ENCODE measurements at regions not wholly inside any gene's neighbourhood (a gene's known extent, or its start where the extent isn't known, plus 50 kb on each side); places are given as distances from the start of the nearest gene placed in this dataset.

DNA sequence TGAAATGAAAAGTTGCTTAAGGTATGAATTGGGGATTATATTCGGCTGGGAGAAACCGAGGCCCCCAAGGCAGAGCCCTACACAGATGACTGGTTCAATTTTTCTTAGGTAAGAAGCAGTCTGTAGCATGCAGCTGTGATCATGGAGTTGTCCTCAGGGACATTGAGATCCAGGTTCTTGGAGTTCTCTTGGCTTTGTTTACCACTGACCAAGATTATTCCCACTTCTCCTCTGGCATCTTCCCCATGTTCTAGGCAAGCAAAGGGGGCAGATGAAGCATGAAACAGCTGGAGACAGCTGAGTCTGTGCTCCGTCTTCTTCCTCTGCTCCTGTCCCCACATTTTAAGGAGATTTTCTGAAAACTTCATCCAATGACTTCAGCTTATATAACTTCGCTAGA lies 129.5 kb upstream of the BMPER start:
- ATAC-seq (no peak), FAIRE-seq (no peak), DNase-seq (ENCODE audit: extremely low read depth in 1 of 4, low spot score in 3 of 4) (no peak)
- Histone ChIP-seq H3K4me3 (no peak overlapping the region), H3K27me3 (ENCODE audit: control insufficient read depth in 2 of 2, insufficient read depth in 2 of 2, low read length in 2 of 2) (no peaks in the 10 kb centered on the region), H3K4me1 (replicated peaks in 1 of 2; ENCODE audit: control insufficient read depth in 2 of 2, insufficient read depth in 2 of 2, low read length in 2 of 2) (no peaks in the 10 kb centered on the region), H4K20me1 (replicated peaks; ENCODE audit: control insufficient read depth, insufficient read depth, low read length) (no peaks in the 10 kb centered on the region), H3K4me2 (ENCODE audit: insufficient read depth, low read length) (no peak overlapping the region), H3K27ac (ENCODE audit: extremely low read depth, low read depth, low read length) (no peak overlapping the region), H3K9ac (ENCODE audit: insufficient read depth in 1 of 2, low read depth in 2 of 2, low read length in 2 of 2) (no peak overlapping the region), H2AFZ (ENCODE audit: low read depth, low read length) (no peak overlapping the region), H3K36me3 (ENCODE audit: control insufficient read depth, insufficient read depth, low read length) (no peaks in the 10 kb centered on the region), H3K79me2 (ENCODE audit: control insufficient read depth, insufficient read depth, low read length) (no peaks in the 10 kb centered on the region), H3K9me1 (ENCODE audit: control insufficient read depth, insufficient read depth, low read length) (no peaks in the 10 kb centered on the region), H3K9me3 (replicated peaks; ENCODE audit: control insufficient read depth, insufficient read depth, low read depth, low read length) (no peaks in the 10 kb centered on the region)
- ChIA-PET POLR2A (no interaction called here), CTCF (ENCODE audit: low intra/inter-chr PET ratio) (no interaction called here)
- BruUV-seq (replicated peaks) = no TSS peak
- in situ Hi-C loops (cut with MboI) = no loop called here
- 0% methylated on average over 4 of the region's 4 CpGs for WGBS (ENCODE audit: insufficient coverage, low coverage, missing lambda C conversion rate)
- intact Hi-C loops (cut with micrococcal nuclease) = no loop called here
- TF ChIP-seq MCM3 (IDR thresholded peaks at IDR 0.05) (no peak), ZNF133 (CRISPR knock-in tag; IDR thresholded peaks at IDR 0.05) (no peak), NONO (IDR thresholded peaks at IDR 0.05; ENCODE audit: low read depth in 2 of 2, low read length in 1 of 2) (no peak), RBM39 (optimal IDR thresholded peaks at IDR 0.05; ENCODE audit: low read depth, low read length) (no peak), KAT7 (CRISPR knock-in tag; IDR thresholded peaks at IDR 0.05; ENCODE audit: borderline replicate concordance) (no peak), ZBTB40 (IDR thresholded peaks at IDR 0.05) (no peak), ZBTB40 (CRISPR knock-in tag; IDR thresholded peaks at IDR 0.05) (no peak), GTF3C2 (IDR thresholded peaks at IDR 0.05; ENCODE audit: borderline replicate concordance, extremely low read depth, insufficient read length) (no peak), NFATC3 (IDR thresholded peaks at IDR 0.05) (no peak), CBX8 (IDR thresholded peaks at IDR 0.05; ENCODE audit: borderline replicate concordance, extremely low read depth, low read depth, low read length, poor library complexity, severe bottlenecking) (no peak), U2AF1 (optimal IDR thresholded peaks at IDR 0.05; ENCODE audit: low read depth, low read length) (no peak), ZNF766 (CRISPR knock-in tag; conservative IDR thresholded peaks at IDR 0.05) (no peak)
